ENCODE measurements at regions not wholly inside any gene's neighbourhood (a gene's known extent, or its start where the extent isn't known, plus 50 kb on each side); places are given as distances from the start of the nearest gene placed in this dataset.

GRCh38 chr7:12127455-12127854 lies 83.6 kb upstream of the TMEM106B start:
- DNase-seq: no peak

GRCh38 chr7:12130609-12131008 lies 80.5 kb upstream of the TMEM106B start:
- DNase-seq: no peak

- no peak for DNase-seq
Observed at GRCh38 chr7:12131122-12131521, 80.0 kb upstream of the TMEM106B start.

GRCh38 chr7:12133865-12134264 lies 77.2 kb upstream of the TMEM106B start:
- peak; percentile 42 to 46 for DNase-seq

GRCh38 chr7:12136523-12136922 lies 74.6 kb upstream of the TMEM106B start:
- no peak for DNase-seq

GRCh38 chr7:12137283-12137682 lies 73.8 kb upstream of the TMEM106B start:
- no peak for DNase-seq

GRCh38 chr7:12138421-12138820 lies 72.7 kb upstream of the TMEM106B start:
- DNase-seq: no peak

- no peak for DNase-seq
Observed at GRCh38 chr7:12139416-12139815, 71.7 kb upstream of the TMEM106B start.

- no peak for DNase-seq
Observed at GRCh38 chr7:12146813-12147212, 64.3 kb upstream of the TMEM106B start.

- no peak for DNase-seq
Observed at GRCh38 chr7:12152196-12152918, 58.7 kb upstream of the TMEM106B start.

GRCh38 chr7:12154119-12154518 lies 57.0 kb upstream of the TMEM106B start:
- no peak for DNase-seq

- DNase-seq: no peak
Observed at GRCh38 chr7:12157517-12157916, 53.6 kb upstream of the TMEM106B start.

GRCh38 chr7:12158334-12159060 lies 52.6 kb upstream of the TMEM106B start:
- no peak for DNase-seq

- DNase-seq: no peak
Observed at GRCh38 chr7:12161146-12161545, 49.9 kb upstream of the TMEM106B start.

Data from right lung (tissue), 2 donors.